ENCODE measurements at regions not wholly inside any gene's neighbourhood (a gene's known extent, or its start where the extent isn't known, plus 50 kb on each side); places are given as distances from the start of the nearest gene placed in this dataset.

- TF ChIP-seq CTCF (IDR thresholded peaks at IDR 0.05; ENCODE audit: extremely low read depth, insufficient read depth, missing control alignments) = no peak
- DNase-seq (ENCODE audit: low spot score) = no peak
- in situ Hi-C loops (cut with MboI; ENCODE audit: low pct_unique_long_range_greater_than_20kb, low sequenced_read_pairs, unreplicated experiment) = no loop called here
Measured at GRCh38 chr6:114418304-114418972, 75.6 kb upstream of the HS3ST5 start.

GRCh38 chr6:114407426-114408035, 64.7 kb upstream of the HS3ST5 start:
- DNase-seq (ENCODE audit: low spot score) = no peak
- TF ChIP-seq CTCF (IDR thresholded peaks at IDR 0.05; ENCODE audit: extremely low read depth, insufficient read depth, missing control alignments) = no peak
- in situ Hi-C loops (cut with MboI; ENCODE audit: low pct_unique_long_range_greater_than_20kb, low sequenced_read_pairs, unreplicated experiment) = no loop called here

- no peak for DNase-seq (ENCODE audit: low spot score)
- in situ Hi-C loops (cut with MboI; ENCODE audit: low pct_unique_long_range_greater_than_20kb, low sequenced_read_pairs, unreplicated experiment) = no loop called here
- no peak for TF ChIP-seq CTCF (IDR thresholded peaks at IDR 0.05; ENCODE audit: extremely low read depth, insufficient read depth, missing control alignments)
Measured at GRCh38 chr6:114404339-114404955, 61.6 kb upstream of the HS3ST5 start.

- in situ Hi-C loops (cut with MboI; ENCODE audit: low pct_unique_long_range_greater_than_20kb, low sequenced_read_pairs, unreplicated experiment) = no loop called here
- TF ChIP-seq CTCF (IDR thresholded peaks at IDR 0.05; ENCODE audit: extremely low read depth, insufficient read depth, missing control alignments) = no peak
- DNase-seq (ENCODE audit: low spot score) = no peak
Measured at GRCh38 chr6:114403858-114404257, 61.0 kb upstream of the HS3ST5 start.

- no peak for DNase-seq (ENCODE audit: low spot score)
- TF ChIP-seq CTCF (IDR thresholded peaks at IDR 0.05; ENCODE audit: extremely low read depth, insufficient read depth, missing control alignments) = no peak
- in situ Hi-C loops (cut with MboI; ENCODE audit: low pct_unique_long_range_greater_than_20kb, low sequenced_read_pairs, unreplicated experiment) = no loop called here
Measured at GRCh38 chr6:114398481-114398880, 55.7 kb upstream of the HS3ST5 start.

Measured in GM13977 (cell line).